ENCODE measurements at regions not wholly inside any gene's neighbourhood (a gene's known extent, or its start where the extent isn't known, plus 50 kb on each side); places are given as distances from the start of the nearest gene placed in this dataset.

DNA sequence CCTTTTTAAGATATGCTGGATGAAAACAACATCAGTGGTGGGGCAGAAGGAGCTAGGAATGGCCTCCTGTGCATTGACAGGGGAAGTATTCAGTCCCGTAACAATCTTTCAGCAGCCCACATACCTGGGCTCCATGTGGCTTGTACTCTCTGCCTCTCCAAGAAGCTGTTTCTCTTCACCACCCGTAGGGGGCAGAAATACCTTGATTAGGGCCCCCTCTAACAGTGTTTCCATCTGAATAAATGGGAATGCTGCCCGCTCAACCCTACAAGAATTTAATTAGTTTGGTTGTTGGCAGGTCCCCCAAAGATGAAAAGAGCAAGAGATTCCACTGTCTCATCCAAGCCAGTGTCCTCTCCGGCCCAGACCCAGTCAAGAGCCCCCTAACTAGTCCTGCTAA, 155.2 kb downstream of the SMIM20 start:
- DNase-seq (ENCODE audit: low spot score) (no peak), FAIRE-seq (no peak)

DNA sequence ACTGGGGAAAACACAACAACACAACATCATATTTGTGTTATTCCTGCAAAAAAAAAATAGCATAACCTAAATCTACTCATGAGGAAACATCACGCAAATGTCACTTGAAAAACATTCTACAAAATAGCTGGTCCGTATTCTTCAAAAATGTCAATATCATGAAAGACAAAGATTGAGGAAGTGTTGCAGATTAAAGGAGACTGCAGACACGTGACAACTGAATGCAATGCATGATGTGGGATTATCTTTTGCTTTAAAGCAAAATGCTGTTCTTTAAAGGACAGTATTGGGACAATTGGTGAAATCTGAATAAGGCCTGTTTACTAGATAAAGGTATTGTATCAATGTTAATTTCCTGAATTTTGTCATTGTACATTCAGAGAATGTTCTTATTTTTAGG, 157.7 kb downstream of the SMIM20 start:
- DNase-seq (ENCODE audit: low spot score) (no peak), FAIRE-seq (no peak)

DNA sequence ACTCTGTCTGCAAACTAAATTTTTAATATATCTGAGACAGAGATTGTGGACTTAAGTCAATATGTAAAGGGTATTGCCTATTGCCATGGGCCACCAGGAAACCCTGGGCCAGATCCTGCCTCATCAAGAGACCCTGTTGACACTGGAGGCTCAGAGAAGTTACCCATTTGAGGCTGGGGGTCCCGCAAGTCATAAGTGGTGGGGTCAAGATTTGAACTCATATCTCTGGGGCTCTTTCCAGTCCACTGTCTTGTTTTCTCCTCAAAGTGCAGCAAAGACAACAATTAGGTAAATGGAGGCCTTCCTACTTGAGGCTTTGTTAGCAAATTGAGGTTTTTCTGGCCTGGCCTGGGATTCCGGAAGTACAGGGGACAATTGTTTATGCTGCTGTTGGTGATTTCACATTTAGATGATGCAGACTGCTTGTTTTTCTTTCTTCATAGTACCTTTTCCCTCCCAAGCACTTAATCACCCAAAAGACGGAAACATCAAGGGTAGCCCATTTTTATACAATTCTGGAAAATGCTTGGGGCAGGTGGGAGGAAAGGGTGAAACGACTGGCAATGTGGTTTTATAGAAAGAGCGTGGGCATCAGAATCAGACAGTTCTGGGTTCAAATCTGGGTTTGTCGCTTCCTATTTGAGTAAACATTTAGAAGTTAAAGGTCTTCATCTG, 160.0 kb downstream of the SMIM20 start:
- DNase-seq (ENCODE audit: low spot score) (no peak), FAIRE-seq (no peak)

DNA sequence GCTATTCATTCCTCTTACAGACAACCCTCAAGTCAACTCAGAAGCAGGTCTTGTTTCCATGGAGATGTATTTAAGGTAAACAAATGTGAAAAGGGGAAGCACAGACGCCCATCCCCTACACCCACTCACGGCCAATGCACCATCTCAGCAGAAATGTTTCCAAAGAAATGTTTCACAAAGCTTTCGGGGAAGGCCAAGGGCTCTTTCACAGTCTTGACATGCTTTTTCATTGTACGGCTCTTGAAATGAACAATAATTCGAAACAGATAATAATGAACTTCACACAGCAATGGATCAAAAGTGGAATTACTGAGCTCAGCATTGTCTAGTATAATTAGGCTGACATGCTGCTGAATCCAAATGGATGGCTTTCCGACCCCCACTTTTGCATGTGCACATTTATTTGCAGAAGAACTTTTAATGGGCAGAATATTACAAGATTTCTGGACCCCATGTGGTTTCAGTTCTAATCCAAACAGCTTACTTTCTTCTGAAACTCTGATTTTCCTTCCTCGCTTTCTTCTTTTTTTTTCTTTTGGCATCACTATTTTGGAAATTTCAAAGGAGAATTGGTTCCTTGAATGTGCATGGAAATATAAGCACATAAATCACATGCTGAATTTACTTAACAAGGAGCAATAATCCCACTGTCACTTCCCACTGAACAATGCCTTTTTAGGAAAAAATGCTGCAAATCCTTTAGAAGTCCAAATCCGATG, 160.9 kb downstream of the SMIM20 start:
- no peak for FAIRE-seq

DNA sequence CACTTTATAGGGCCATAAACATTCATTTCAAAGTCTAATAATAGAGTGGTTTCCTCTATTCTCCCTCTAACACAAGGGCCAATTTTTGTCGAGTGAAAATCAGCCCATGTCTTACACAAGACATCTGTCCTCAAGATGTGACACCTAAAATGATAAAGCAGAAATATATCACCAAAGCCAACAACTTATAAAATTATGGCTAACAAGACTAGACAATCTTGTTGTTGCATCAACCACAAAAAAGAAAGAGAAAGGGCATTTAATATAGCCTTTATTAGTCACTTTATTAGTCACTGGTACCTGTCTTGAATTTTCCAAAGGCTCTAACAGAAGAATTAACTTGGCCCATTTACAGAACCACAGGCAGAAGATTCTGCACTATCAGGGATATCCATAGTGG, 161.6 kb downstream of the SMIM20 start:
- FAIRE-seq: no peak
- DNase-seq (ENCODE audit: low spot score): no peak

More for the DNA sequence above, 160.9 kb downstream of the SMIM20 start:
- DNase-seq (ENCODE audit: low spot score): no peak

DNA sequence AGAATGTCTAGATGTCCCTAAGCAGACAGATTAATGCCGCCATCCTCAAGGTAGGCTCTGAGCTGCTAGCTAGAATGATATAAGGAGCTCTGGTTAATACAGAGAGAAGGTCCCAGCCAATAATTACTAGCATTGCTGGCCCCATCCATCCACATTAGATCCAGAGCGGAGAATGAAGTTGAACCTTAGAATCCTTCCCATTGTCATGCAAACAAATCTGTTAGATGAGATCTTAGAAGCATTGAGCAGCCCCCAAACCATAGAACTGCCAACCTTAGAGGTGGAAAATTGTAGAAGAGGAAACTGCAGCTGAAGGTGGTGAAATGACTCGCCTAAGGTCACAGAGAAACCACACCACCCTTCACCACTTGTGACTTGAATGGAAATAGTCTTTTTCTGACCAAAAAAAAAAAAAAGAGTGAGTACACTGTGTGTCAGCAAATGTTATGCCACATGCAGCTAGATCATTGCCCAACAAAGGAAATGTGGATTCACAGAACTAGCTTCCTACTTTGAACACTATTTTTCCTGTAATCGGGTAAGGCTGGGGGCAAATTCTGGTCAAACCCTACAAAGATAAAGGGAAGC, 162.1 kb downstream of the SMIM20 start:
- peak; percentile 12 for DNase-seq (ENCODE audit: low spot score)
- FAIRE-seq: no peak

DNA sequence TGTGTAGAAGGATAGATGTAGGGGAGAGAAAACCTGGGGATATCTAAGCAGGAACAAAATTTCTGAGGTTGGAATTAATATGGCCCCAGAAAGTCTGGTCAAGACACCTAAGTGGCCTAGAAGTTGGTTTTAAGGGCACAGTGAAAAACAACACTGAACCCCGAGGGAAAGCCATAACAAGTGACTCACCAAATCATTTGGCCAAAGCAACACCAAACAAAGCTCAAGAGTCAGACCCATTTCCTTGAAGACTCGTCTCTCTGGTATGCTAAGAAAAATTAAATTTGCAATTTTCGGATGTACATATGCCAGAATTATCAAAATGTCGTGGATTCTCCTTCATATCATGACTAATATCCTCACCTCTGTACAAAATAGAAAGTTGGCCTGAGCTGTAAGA, 162.9 kb downstream of the SMIM20 start:
- FAIRE-seq (no peak), DNase-seq (ENCODE audit: low spot score) (no peak)

DNA sequence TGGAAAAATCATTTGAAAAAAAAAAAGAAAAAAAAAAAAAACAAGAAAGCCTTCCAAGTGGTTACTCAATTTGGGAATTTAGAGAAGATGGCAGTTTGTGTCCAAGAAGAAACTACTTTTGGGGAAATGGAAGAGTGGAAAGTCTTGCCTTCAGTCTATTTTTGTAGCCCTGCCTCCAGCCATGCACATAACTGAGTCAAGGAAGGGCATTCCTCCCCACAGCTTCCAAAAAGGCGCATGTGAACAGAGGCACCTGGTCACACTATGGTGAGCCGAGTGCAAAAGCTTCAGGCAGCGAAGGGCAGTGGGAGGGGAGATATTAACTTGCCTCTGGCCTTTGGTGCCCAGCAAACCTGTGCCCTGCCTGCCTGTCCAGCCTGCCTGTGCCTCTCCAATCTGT, 163.7 kb downstream of the SMIM20 start:
- no peak for DNase-seq (ENCODE audit: low spot score)
- FAIRE-seq: no peak

DNA sequence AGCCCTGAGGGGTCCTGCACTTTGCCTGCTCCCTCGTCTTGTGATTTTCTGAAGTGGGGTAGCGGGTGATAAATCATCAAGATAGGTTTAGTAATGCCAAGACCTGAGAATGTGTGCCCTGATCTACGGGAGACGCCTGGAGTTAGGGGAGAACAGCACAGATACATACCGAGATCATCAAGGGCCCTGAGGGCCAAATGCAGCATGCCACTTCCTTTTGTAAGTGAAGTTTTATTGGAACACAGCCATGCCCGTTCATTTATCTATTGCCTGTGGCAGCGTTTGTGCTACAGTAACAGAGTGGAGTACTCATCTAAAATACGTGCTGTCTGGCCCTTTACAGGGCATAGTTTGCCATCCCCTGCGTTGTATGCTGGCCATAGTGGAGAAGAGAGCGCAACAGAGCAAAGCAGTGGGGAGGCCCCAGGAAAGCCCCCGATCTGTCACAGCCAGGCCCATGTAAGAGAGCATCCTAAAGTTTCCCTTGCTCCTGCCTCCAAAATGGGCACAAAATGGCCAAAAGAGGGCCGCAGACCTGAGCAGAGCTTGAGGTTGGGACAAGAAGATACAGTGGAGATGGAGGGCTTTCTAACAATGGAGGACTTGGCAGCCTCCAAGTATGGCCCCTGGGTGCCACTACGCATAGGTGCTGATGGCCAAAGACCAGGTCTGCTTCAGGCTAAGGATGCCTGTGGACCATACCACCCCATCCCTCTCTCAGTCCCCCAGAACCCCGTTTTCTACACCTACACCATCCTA, 167.0 kb downstream of the SMIM20 start:
- no peak for DNase-seq (ENCODE audit: low spot score)
- FAIRE-seq: no peak

DNA sequence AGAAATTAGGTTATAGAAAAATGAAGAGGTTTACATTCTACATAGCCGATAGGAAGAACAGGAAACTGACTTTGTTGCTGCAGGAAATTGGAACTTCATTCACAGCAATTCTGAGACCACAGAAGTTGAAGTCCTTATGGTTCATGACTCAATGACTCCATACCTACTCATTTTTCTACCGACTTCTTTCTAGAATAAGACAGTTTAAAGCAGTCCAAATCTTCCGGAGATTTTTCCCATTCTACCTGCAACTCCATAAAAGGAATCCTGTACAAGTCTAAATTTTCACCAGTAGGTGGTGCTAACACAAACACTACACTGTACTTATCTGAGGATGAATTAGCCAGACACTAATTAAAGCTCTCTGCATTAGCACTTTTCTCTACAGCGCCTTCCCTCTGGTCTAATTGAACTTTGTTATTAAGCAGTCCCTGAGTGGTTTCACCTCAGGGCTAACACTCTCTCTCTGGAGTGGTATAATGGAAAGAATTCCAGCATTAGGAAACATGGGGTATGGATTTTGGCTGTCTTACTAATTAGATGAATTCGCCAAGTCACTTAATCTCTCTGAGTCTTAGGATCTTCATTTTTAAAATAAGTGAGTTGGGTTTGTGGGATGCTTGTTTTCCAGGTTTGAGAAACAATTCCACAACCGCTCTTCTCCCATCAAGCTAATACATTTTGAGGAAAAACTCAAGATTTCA, 167.9 kb downstream of the SMIM20 start:
- FAIRE-seq (no peak), DNase-seq (ENCODE audit: low spot score) (no peak)

DNA sequence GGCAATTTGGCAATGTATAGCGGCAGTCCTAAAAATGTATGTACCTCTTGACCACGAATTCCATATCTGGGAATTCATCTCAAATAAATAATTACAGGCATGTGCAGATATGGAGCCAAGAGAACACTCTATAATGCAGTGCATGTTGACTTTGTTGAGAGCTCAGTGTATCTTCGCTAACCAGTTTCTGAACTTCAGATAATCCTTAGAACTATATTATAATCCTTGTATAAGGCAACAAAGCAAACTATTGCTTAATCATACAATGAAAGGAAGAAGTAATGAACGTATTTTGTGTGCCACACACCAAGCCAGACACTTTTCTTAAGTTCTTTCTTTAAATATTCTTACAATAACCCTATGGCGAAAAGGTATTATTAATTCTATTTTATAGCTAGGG, 168.5 kb downstream of the SMIM20 start:
- no peak for FAIRE-seq
- no peak for DNase-seq (ENCODE audit: low spot score)

DNA sequence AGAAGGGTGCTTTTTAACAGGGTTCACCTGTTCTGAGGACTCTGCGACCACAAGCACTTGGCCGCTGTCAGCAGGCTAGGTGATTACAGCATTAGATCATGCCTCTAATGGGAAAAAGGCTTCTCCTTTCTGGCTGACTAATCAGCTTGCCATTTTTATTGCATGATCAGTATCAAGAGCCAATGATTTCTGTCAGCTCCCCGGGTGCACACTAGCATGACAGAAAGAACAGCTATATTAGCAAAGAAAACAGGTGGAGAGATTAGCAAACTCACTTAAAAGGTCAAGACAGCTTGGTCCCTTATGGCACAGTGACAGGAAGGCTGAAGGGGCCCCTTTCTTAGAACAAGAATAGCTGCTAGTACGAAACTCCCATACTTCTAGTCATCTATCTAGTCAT, 170.0 kb downstream of the SMIM20 start:
- peak; percentile 72 for DNase-seq (ENCODE audit: low spot score)
- FAIRE-seq: no peak

DNA sequence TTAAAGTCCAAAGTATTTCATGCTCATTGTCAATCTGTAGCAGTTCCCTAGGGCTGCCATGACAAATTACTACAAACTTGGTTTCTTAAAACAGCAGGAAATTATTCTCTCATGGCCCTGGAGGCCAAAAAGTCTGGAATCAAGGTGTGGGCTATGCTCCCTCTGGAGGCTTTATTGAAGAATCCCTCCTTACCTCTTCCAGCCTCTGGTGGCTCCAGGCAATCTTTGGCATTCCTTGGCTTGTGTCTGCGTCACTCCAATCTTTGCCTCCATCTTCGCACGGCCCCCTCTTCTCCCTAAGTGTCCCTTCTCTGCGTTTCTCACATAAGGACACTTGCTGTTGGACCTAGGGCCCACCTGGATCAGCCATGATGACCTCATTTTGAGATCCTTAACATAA, 170.4 kb downstream of the SMIM20 start:
- FAIRE-seq (no peak), DNase-seq (ENCODE audit: low spot score) (no peak)

DNA sequence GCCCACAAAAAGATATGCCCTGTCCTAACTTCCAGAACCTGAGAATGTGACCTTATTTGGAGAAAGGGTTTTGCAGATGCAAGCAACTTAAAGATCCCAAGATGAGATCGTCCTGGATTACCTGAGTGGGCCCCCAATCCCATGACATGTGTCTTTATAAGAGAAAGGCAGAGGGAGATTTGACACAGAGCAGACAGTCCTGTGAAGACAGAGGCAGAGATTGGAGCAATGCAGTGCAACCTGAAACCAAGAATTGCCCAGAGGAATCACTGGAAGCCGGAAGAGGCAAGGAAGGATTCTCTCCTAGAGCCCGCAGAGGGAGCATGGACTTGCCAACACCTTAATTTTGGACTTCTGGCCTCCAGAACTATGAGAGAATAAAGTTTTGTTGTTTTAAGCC, 171.5 kb downstream of the SMIM20 start:
- DNase-seq (ENCODE audit: low spot score): no peak
- no peak for FAIRE-seq

DNA sequence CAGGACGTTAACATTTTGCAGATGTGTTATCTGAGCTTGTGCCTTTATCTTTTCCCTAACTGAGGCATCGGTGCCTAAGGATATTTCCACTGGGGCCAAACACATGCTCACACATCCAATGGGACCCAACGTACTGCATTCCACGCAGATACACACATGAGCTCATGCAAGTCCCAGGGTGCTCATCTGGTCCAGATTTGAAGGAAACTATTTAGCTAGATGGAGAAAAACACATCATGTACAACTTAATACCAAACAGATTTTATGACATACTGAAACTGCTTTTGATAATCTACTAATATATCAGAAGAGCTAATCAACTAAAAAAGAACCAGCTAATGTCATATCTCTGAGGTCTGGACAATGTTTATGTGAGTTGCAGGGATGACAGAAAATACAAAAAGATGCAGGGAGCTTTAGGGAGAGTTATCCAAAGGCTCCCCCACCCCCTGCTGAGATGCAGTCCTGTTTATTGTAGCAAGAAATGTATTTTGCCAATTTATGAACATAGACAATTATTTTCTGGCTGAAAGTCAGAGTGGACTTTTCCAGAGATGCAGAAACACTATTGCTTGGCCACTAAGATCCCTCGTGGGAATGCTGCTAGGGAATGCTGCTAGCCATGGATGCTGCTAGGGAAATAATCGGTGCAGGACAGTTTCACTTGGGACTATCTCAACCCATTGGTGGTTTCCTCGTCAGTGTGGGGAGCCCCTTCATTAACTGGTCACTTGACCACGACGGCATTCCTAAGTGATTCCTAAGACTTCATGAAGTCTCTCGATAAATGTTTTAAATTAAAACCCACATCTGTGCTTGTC, 172.8 kb downstream of the SMIM20 start:
- no peak for FAIRE-seq
- DNase-seq (ENCODE audit: low spot score): no peak

DNA sequence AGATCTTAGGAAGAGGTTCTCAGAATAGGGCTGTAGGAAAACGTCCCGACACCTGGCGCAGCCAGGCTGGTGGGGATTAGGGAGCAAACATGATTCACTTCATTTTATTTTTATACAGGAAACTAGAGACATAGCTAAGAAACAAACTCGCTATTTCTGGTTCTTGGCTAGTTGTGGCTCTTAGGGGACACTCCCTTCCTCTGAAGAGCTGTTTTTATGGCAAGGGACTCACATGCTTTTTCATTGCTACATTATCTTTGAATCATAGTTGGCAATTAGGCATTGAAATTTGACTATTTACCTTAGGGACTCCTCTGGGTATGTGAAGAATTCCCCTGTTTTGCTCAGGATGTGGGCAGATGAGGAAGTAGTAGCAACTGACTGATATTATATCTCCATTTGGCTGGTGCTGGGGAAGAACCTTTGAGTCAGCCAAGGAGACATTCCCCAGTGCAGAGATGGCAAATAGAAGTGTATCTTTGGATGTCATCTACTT, 174.5 kb downstream of the SMIM20 start:
- peak; percentile 32 for DNase-seq (ENCODE audit: low spot score)
- FAIRE-seq: no peak

DNA sequence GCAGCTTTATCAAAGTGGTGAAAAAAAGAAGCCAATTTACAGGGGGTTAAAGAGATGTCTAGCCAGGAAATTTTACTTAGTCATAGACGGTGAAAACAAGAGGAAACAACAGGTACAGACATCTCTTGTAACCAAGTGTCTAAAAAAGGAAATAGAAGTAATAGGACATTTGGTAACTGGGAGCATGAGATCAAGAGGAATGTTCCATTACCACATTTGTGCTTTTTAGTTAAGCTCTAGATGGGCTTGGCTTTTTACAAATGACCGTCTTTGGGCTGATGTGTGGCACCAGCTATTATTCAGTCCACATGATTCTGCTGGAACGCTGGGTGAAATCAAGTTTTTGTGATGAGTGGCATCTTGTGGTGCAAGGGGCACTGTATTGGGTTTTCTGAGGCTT, 179.5 kb downstream of the SMIM20 start:
- DNase-seq (ENCODE audit: low spot score): no peak
- FAIRE-seq: no peak

DNA sequence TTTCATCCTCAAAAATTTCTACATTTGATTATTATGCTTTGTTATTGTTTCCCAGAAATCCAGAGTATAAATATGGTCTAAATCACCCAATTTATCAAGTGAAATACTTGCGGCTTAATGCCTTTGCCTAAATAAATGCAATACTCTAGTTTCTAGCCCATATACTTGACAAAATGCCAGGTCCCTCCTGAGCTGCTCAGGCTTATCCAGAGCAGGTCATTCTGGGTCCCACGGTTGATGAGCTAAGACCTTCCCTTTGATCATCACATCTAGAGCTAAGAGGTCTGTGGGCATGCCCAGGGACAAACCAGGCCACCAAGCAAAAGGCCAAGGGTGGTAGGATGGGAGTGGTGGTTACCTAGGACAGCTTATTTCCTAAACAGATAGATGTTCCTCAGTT, 180.1 kb downstream of the SMIM20 start:
- DNase-seq (ENCODE audit: low spot score): no peak
- no peak for FAIRE-seq

DNA sequence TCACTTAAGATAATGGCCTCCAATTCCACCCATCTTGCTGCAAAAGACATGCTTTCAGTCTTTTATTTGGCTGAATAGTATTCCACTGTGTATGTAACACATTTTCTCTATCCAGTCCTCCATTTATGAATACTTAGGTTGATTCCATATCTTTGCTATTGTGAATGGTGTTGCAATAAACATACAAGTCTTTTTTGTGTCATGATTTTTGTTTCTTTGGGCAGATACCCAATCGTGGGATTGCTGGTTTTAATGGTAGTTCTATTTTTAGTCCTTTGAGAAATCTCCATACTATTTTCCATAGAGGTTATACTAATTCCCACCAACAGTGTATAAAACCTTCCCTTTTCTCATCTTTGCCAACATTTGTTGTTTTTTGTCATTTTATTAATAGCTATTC, 180.9 kb downstream of the SMIM20 start:
- no peak for DNase-seq (ENCODE audit: low spot score)
- FAIRE-seq: no peak

DNA sequence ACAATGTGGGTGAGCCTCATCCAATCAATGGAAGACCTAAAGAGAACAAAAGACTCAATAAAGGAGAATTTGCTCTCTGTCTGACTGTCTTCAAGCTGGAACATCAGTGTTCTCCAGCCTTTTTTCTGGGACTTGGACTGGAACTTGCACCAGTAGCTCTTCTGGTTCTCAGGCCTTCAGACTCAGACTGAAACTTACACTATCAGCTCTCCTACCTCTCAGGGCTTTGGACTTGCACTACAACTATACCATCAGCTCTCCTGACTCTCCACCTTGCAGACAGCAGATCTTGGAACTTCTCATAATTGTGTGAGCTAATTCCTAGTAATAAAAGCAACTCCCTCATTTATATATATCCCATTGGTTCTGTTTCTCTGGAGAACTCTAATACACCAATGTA, 185.9 kb downstream of the SMIM20 start:
- no peak for FAIRE-seq
- no peak for DNase-seq (ENCODE audit: low spot score)

DNA sequence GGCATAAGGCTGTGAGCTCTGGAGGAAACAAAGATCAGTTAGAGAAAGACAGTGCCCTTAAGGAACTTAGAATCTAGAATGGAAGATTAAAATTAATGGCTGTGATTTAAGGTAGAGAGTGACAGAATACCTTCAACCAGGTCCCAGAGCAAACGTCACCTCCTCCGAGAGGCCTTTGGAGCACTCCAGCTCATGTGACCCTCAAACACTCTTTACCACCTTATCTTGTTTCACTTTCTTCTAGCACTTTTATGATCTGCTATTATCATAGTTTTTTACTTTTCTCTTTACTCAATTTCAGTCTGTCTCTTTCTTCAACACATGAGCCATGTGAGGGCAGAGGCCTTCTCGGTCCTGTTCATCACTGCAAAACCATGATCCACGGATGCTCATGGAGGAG, 187.0 kb downstream of the SMIM20 start:
- FAIRE-seq: no peak
- DNase-seq (ENCODE audit: low spot score): no peak

Measured in urothelium cell line (cell line).